ENCODE measurements at regions not wholly inside any gene's neighbourhood (a gene's known extent, or its start where the extent isn't known, plus 50 kb on each side); places are given as distances from the start of the nearest gene placed in this dataset.

DNA sequence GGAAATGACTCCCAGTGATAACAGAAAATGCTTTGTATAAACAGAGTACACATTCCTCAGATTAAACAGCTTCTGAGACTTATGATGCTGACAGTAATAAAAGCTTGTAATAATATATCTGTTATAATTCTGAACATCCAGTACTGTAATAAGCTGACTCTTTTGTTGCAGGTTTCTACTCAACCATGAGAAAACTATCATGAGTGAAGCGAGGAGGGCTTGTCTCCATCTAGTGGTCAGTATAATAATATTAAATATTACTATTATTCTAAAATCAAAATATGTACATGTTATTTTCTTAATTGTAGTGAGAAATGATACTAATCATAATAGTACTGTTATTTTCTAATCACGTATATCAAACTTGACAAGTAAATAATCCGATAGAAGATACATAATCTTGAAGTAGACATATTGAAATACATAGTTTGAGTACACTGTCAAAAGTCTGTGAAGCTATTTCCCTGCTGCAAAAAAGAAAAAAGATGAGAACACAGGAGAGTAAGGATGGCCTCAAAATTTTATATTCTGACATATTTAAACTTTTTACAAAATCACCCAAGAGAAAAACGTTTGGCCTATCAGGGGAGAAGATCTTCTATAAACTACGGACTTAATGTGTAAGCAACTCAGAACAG lies 183.1 kb downstream of the MOXD1 start:
- no peak for TF ChIP-seq POLR2A (IDR thresholded peaks at IDR 0.05; ENCODE audit: low read length)
- no peak for TF ChIP-seq GATA1 (IDR thresholded peaks at IDR 0.05; ENCODE audit: low read depth, low read length)

Data from erythroblast (primary cell).